Panc1 (cell line): ENCODE measurements at regions not wholly inside any gene's neighbourhood (a gene's known extent, or its start where the extent isn't known, plus 50 kb on each side); places are given as distances from the start of the nearest gene placed in this dataset.

Experiments
- POLR2AphosphoS5 ChIP-seq: IDR thresholded peaks from 2 replicates; pipeline ENCODE4 v1.6.1; 2012; ENCODE audit warnings: mild to moderate bottlenecking, low read depth, low read length, moderate library complexity
- TF ChIP-seq, protein P1 (sequence below): fragments of 450-650 bp; IDR thresholded peaks from 2 replicates; pipeline ENCODE4 v1.5.1; 2017; ENCODE audit warnings: mild to moderate bottlenecking

DNA sequence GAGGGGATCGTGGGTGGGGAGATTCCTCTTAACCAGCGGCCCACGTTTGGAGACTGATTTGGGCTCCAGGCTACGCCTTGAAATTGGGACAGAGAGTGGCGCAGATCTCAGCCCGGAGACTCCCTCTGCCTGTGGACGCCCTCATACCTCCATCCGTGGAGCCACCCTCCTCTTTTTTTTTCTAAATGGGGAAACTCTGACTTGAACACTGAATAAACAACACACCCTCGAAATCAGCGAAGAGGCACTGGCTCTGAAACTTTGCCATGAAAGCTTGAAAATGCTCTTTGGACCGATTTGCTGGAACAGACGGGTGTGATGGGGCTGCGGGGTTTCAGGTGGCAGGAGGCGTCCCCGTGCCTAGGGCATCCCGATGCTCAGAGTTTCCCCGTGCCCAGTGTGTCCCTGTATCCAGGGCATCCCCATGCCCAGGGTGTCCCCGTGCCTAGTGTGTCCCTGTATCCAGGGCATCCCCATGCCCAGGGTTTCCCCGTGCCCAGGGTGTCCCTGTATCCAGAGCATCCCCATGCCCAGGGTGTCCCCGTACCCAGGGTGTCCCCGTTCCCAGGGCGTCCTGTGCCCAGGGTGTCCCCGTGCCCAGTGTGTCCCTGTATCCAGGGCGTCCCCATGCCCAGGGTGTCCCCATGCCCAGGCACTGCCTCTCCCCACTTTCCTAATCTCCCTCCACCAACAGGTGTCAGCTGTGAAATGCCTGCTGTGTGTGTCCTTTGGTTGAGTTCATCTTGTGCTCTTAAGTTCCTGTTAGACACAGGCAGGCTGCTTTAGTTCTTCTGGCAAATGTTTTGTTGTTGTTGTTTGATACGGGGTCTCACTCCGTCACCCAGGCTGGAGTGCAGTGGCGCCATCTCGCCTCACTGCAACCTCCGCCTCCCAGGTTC lies 187.0 kb downstream of the SEC14L1 start:
- TF ChIP-seq, protein P1, sequence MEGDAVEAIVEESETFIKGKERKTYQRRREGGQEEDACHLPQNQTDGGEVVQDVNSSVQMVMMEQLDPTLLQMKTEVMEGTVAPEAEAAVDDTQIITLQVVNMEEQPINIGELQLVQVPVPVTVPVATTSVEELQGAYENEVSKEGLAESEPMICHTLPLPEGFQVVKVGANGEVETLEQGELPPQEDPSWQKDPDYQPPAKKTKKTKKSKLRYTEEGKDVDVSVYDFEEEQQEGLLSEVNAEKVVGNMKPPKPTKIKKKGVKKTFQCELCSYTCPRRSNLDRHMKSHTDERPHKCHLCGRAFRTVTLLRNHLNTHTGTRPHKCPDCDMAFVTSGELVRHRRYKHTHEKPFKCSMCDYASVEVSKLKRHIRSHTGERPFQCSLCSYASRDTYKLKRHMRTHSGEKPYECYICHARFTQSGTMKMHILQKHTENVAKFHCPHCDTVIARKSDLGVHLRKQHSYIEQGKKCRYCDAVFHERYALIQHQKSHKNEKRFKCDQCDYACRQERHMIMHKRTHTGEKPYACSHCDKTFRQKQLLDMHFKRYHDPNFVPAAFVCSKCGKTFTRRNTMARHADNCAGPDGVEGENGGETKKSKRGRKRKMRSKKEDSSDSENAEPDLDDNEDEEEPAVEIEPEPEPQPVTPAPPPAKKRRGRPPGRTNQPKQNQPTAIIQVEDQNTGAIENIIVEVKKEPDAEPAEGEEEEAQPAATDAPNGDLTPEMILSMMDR: no peak
- TF ChIP-seq POLR2AphosphoS5: no peak
